ENCODE measurements at regions not wholly inside any gene's neighbourhood (a gene's known extent, or its start where the extent isn't known, plus 50 kb on each side); places are given as distances from the start of the nearest gene placed in this dataset.

GRCh38 chr1:234756066-234756774 lies 146.2 kb upstream of the IRF2BP2 start:
- peaks cover 9% of the 10 kb centered on the region for H3K27me3 Mint-ChIP-seq (ENCODE audit: low read depth, poor library complexity)
- no peaks in the 10 kb centered on the region for H3K36me3 Mint-ChIP-seq (ENCODE audit: low read depth)
- H3K4me1 Mint-ChIP-seq = peaks cover 52% of the 10 kb centered on the region
- H3K27ac Mint-ChIP-seq = no peak overlapping the region
- no peak for DNase-seq
- no peak for TF ChIP-seq CTCF (IDR thresholded peaks at IDR 0.05)
- no peaks in the 10 kb centered on the region for H3K9me3 Mint-ChIP-seq
- H3K4me3 Mint-ChIP-seq = no peak overlapping the region

GRCh38 chr1:234755449-234755863 lies 145.5 kb upstream of the IRF2BP2 start:
- Mint-ChIP-seq H3K9me3 (no peaks in the 10 kb centered on the region), H3K27ac (no peak overlapping the region), H3K27me3 (ENCODE audit: low read depth, poor library complexity) (peaks cover 5% of the 10 kb centered on the region), H3K4me3 (no peak overlapping the region), H3K36me3 (ENCODE audit: low read depth) (no peaks in the 10 kb centered on the region), H3K4me1 (peaks cover 56% of the 10 kb centered on the region)
- DNase-seq = no peak
- TF ChIP-seq CTCF (IDR thresholded peaks at IDR 0.05) = no peak

- H3K4me1 Mint-ChIP-seq = peaks cover 47% of the 10 kb centered on the region
- H3K4me3 Mint-ChIP-seq = no peak overlapping the region
- H3K27ac Mint-ChIP-seq = no peak overlapping the region
- TF ChIP-seq CTCF (IDR thresholded peaks at IDR 0.05) = no peak
- H3K9me3 Mint-ChIP-seq = no peaks in the 10 kb centered on the region
- peaks cover 5% of the 10 kb centered on the region for H3K27me3 Mint-ChIP-seq (ENCODE audit: low read depth, poor library complexity)
- DNase-seq = no peak
- no peaks in the 10 kb centered on the region for H3K36me3 Mint-ChIP-seq (ENCODE audit: low read depth)
Measured at GRCh38 chr1:234753979-234754378, 144.0 kb upstream of the IRF2BP2 start.

- peaks cover 5% of the 10 kb centered on the region for H3K27me3 Mint-ChIP-seq (ENCODE audit: low read depth, poor library complexity)
- no peak for DNase-seq
- no peak overlapping the region for H3K27ac Mint-ChIP-seq
- TF ChIP-seq CTCF (IDR thresholded peaks at IDR 0.05) = no peak
- H3K9me3 Mint-ChIP-seq = no peaks in the 10 kb centered on the region
- no peak overlapping the region for H3K4me3 Mint-ChIP-seq
- H3K4me1 Mint-ChIP-seq = peaks cover 50% of the 10 kb centered on the region
- no peaks in the 10 kb centered on the region for H3K36me3 Mint-ChIP-seq (ENCODE audit: low read depth)
Measured at GRCh38 chr1:234752927-234753326, 142.9 kb upstream of the IRF2BP2 start.

- Mint-ChIP-seq H3K4me3 (no peak overlapping the region), H3K27me3 (ENCODE audit: low read depth, poor library complexity) (no peaks in the 10 kb centered on the region), H3K27ac (no peak overlapping the region), H3K4me1 (peaks cover 51% of the 10 kb centered on the region), H3K9me3 (no peaks in the 10 kb centered on the region), H3K36me3 (ENCODE audit: low read depth) (no peaks in the 10 kb centered on the region)
- TF ChIP-seq CTCF (IDR thresholded peaks at IDR 0.05) = no peak
- DNase-seq = no peak
Measured at GRCh38 chr1:234751678-234752077, 141.7 kb upstream of the IRF2BP2 start.

Data from nephron progenitor cell (in vitro differentiated cells).